ENCODE measurements at regions not wholly inside any gene's neighbourhood (a gene's known extent, or its start where the extent isn't known, plus 50 kb on each side); places are given as distances from the start of the nearest gene placed in this dataset.

GRCh38 chr11:8796941-8797340 is 114.0 kb upstream of the AKIP1 start:
- H3K4me3 ChIP-seq (ENCODE audit: low read depth, low read length): no peak overlapping the region
- TF ChIP-seq, protein P1, sequence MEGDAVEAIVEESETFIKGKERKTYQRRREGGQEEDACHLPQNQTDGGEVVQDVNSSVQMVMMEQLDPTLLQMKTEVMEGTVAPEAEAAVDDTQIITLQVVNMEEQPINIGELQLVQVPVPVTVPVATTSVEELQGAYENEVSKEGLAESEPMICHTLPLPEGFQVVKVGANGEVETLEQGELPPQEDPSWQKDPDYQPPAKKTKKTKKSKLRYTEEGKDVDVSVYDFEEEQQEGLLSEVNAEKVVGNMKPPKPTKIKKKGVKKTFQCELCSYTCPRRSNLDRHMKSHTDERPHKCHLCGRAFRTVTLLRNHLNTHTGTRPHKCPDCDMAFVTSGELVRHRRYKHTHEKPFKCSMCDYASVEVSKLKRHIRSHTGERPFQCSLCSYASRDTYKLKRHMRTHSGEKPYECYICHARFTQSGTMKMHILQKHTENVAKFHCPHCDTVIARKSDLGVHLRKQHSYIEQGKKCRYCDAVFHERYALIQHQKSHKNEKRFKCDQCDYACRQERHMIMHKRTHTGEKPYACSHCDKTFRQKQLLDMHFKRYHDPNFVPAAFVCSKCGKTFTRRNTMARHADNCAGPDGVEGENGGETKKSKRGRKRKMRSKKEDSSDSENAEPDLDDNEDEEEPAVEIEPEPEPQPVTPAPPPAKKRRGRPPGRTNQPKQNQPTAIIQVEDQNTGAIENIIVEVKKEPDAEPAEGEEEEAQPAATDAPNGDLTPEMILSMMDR (IDR thresholded peaks at IDR 0.05; ENCODE audit: low read depth, low read length): no peak

DNA sequence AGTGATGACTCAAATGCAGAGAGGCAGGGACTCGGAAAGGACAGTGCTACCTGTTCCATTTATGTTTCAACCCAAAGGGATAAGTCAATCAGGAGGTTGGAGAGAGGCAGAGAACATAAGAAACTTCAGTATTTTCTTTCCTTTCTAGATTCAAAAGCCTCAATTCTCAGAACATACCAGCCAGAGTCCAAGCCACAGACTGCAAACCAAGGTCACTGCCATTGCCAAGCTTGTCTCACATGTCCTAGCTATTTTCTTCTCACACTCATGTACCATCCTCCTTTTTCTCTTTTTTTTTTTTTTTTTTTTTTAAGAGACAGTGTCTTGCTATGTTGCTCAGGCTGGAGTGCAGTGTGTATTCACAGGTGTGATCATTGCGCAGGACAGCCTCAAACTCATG is 111.7 kb upstream of the AKIP1 start:
- TF ChIP-seq, protein P1 (IDR thresholded peaks at IDR 0.05; ENCODE audit: low read depth, low read length): no peak
- H3K4me3 ChIP-seq (ENCODE audit: low read depth, low read length): no peak overlapping the region

DNA sequence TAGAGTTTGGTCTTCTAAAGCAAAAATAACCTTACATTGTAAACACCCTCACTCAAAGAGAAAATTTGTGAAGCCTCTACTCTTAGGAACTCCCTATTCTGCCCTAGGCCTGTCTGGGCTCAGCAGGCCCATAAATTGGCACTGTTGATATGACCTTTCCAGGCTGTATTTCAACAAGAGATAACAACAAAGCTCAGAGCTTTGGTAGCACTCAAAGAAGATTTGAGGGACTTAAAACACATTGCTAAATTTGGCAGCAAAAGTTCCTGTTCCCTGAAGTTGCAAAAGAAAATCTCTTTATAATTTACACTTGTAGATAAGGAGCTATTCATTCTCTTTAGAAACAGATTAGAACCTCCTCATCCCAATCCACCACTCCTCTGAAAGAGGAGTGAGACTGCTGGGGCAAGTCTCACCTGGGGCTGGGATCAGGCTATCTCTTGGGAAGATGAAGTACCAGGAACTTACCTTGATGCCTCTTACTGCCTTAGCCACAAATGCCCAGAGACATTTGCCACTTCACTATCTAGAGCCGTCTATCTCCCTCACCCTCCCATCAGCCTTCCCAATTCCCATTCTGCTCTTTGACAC is 110.4 kb upstream of the AKIP1 start:
- TF ChIP-seq, protein P1 (IDR thresholded peaks at IDR 0.05; ENCODE audit: low read depth, low read length): no peak
- no peak overlapping the region for H3K4me3 ChIP-seq (ENCODE audit: low read depth, low read length)

- TF ChIP-seq, protein P1 (IDR thresholded peaks at IDR 0.05; ENCODE audit: low read depth, low read length): no peak
- no peak overlapping the region for H3K4me3 ChIP-seq (ENCODE audit: low read depth, low read length)
Observed at GRCh38 chr11:8801121-8801520, 109.9 kb upstream of the AKIP1 start.

DNA sequence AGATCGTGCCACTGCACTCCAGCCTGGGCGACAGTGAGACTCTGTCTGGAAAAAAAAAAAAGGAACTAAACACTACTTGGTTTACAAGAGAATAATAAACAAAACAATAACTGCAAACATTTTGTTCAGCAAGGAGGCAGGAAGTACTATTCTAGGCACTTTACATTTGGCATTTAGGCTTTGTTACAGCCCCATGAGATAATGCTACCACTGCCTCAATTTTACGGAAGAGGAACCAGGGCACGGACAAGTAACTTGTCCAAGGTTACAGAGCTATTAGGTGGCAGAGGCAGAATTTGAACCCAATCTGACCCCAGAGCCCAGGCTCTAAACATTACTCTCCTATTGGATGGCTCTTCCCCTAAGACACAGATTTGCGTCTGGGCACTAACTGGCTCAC is 108.7 kb upstream of the AKIP1 start:
- TF ChIP-seq, protein P1 (IDR thresholded peaks at IDR 0.05; ENCODE audit: low read depth, low read length): no peak
- no peak overlapping the region for H3K4me3 ChIP-seq (ENCODE audit: low read depth, low read length)

- TF ChIP-seq, protein P1 (IDR thresholded peaks at IDR 0.05; ENCODE audit: low read depth, low read length): no peak
- H3K4me3 ChIP-seq (ENCODE audit: low read depth, low read length): no peak overlapping the region
Observed at GRCh38 chr11:8803973-8804372, 107.0 kb upstream of the AKIP1 start.

- TF ChIP-seq, protein P1 (IDR thresholded peaks at IDR 0.05; ENCODE audit: low read depth, low read length): no peak
- H3K4me3 ChIP-seq (ENCODE audit: low read depth, low read length): no peak overlapping the region
Observed at GRCh38 chr11:8805296-8805695, 105.7 kb upstream of the AKIP1 start.
